Fibroblast of peridontal ligament (primary cell): ENCODE measurements at regions not wholly inside any gene's neighbourhood (a gene's known extent, or its start where the extent isn't known, plus 50 kb on each side); places are given as distances from the start of the nearest gene placed in this dataset.

Experiments used
- DNase-seq: peaks from one replicate; pipeline ENCODE4 v3.0.0-alpha.2; 2010; ENCODE audit errors: extremely low read depth

- no peak for DNase-seq
Observed at GRCh38 chr3:7793786-7794185, 707.8 kb upstream of the LMCD1 start.

- DNase-seq: no peak
Observed at GRCh38 chr3:7798276-7798675, 703.3 kb upstream of the LMCD1 start.

DNA sequence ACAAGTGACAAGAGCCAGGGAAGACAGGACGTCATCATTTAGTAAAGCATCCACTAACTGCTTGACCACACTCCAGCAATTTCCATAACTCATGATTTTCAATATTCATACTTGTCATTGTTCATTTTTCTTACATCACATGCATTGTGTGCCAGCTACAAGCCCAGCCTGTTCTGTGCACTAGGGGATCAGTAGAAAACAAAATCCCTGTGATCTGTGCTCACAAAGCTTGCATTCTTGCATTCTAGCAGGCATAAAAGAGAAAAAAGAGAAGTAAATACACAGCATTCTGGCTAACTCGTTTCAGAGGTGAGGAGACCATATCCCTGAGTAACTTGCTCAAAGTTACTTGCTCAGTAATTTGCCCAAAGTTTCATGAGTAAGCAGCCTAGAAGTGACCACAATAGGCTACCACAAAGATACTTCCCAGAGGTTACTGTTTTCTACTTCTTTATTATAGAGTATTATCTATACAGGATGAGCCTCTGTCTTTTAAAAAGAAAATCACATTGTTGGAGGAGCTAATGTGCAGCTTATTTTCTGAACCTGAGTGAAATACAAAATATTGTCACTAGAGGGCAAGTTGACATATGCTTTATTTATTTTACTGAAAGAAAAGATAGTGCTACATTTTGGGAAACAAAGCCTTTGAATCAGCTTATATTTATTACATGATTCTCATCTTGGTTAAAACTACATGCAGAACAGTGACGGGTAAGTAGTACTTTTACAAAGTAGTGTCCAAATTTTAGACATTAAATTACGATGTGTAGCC is 701.4 kb upstream of the LMCD1 start:
- DNase-seq: no peak

GRCh38 chr3:7812490-7812889 is 689.1 kb upstream of the LMCD1 start:
- no peak for DNase-seq

DNA sequence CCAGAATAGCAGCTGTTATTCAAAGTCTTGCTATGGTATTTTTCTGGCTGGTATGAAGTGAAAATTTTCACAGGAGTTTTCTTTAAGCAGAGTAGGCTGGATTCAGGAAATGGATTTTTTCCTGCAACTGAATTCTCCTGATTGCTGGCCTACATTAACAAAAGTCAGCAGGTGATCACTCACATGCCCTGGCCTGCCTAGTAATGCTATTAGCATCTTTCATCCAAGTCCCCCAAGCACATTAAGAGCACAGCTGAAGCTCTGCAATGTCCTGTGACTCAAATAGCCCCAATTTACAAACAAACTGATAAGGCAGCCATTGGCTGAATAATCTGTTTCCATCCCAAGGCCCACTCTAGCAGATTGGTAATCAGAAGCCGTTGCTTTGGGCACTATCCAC is 688.3 kb upstream of the LMCD1 start:
- no peak for DNase-seq

DNA sequence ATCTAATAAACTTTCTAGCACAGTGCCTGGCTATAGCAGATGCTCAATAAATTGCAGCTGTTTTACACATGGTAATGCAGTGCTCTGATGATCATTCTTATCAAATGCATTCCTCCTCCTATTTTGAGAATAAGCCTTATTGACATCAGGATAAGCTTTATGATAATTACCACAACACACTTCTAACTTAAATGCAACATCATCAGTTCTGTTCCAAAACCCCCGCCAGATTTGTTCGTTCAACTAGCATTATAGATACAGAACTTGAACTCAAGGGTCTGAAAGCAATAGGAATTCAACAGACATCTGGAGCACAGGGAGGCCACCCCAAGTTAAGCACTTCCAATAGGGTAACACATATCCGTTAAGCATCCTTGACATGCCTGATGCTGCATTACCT is 684.4 kb upstream of the LMCD1 start:
- no peak for DNase-seq

- DNase-seq: no peak
Observed at GRCh38 chr3:7820969-7821368, 680.7 kb upstream of the LMCD1 start.

DNA sequence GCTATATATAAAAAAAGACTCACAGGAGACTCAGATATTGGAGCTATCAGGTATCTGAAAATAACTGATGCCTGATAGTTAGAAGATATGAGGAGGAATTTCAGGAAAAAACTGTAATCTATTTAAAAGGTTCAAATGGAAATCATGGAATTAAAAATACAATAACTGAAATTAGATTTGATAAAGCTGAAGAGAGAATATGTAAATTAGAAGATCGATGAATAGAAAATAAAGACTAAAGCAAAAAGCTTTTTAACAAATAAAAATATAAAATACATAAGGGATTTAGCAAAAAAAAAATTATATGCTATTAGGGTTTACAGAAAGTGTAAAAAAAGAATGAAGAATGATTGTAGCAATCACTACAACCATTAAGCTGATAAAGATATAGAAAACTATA is 679.8 kb upstream of the LMCD1 start:
- no peak for DNase-seq

- DNase-seq: no peak
Observed at GRCh38 chr3:7841451-7841850, 660.2 kb upstream of the LMCD1 start.

- no peak for DNase-seq
Observed at GRCh38 chr3:7843441-7843840, 658.2 kb upstream of the LMCD1 start.

DNA sequence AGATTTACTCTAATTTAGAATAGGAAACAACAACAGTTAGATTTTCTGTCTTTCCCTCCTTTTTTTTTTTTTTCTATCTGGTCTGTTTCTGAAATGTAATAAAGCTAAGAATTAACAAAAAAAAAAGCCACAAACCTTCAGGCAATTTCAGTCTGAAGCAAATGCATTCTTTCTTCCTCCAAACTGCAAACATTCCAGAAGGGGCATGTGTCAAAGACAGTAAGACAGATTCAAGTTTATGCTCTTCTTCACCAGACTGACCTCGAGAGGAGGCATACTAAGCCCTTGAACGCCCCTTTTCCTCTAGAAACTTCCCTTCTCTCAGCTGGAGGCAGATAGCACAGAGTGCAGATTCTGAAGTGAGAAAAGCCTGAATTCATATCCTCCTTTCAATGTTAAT is 654.6 kb upstream of the LMCD1 start:
- DNase-seq: no peak

DNA sequence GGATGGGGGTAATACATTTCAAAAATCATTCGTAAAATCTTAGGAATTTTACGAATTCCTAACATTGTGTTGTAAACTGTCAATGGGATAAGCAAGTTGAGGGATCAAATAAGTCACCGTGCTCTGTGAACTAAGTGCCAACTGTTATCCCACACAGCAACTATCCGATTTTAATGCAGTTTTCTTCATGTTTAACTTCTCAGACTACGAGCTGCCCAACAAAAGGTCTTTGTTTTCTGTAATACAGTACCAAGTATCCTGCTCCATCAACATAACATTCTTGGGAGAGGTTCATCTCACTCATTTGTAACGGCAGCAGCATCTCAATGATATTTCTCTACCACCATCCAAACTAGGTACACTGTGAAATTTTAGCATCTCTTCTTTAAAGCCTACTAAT is 654.1 kb upstream of the LMCD1 start:
- DNase-seq: no peak

GRCh38 chr3:7854266-7854665 is 647.4 kb upstream of the LMCD1 start:
- DNase-seq: no peak

DNA sequence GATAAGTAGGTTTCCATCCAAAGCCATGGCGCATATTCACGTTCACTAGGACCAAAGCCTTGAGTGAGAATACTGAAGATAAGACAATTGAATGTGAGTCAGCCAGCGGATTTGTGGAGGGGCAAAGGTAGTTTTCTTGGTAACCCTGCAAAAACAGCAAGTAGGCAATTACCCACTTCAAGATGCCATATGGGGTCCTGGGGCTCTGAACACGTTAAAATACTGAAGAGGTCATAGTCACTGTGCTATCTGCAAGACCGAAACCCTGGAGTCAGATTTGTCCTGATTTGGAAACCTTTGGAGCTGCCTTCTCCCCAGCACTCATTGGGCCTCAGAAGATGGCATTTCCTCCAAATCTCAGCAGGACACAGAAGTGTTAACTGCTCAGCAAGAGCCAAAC is 646.9 kb upstream of the LMCD1 start:
- no peak for DNase-seq

- DNase-seq: no peak
Observed at GRCh38 chr3:7865611-7866010, 636.0 kb upstream of the LMCD1 start.

DNA sequence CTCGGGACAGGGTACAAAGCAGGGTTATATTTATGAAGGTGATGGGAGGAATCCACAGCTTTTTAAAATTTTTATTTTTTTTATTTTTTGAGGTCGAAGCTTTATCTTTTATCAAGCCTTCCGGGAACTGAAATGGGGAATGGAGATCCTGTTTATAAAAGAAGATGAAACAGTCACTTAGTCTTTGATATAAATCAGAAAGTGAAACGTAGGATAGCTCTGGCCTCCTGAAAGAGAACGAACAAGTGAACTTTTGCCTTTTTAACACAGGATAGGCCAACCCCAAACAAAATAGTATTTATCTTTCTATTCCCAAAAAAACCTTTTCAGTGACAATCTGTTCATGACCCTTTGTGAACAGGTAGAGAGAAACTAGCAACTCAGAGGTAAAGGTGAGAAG is 634.0 kb upstream of the LMCD1 start:
- DNase-seq: no peak

GRCh38 chr3:7871003-7871560 is 630.5 kb upstream of the LMCD1 start:
- DNase-seq: no peak

DNA sequence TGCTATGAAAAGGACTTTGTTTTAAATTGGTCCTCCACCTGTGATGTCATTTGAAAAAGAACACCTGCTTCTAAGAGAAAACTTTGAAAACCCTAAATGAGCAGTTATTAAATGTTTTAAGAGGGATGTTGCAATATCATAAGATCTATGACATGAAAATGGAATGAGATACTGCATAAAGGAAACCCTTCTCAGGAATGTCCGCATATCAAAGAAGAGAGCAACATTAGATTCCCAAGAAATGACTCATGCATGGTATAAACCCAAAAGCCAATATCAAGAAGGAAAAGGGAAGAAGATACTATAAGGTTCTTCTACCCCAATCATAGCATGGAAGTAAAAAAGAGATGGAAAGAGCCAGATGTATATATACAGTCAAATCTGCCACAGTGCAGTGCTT is 627.5 kb upstream of the LMCD1 start:
- no peak for DNase-seq

DNA sequence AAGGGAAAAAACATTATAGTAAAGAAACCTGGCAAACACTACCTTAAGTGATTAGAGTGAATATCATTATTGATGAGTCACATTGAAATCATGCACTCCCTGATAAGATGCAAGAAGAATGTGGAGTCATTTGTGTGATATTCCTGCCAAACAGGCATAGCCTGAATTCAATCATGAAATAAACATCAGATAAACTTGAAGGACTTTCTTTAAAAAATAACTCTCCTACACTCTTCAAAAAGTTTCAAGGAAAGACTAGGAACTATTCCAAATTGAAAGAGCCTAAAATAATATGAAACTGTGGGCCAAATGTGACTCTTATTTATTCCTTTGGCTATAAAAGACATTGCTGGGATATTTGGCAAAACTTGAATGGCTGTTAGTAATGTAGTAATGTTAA is 625.7 kb upstream of the LMCD1 start:
- no peak for DNase-seq

DNA sequence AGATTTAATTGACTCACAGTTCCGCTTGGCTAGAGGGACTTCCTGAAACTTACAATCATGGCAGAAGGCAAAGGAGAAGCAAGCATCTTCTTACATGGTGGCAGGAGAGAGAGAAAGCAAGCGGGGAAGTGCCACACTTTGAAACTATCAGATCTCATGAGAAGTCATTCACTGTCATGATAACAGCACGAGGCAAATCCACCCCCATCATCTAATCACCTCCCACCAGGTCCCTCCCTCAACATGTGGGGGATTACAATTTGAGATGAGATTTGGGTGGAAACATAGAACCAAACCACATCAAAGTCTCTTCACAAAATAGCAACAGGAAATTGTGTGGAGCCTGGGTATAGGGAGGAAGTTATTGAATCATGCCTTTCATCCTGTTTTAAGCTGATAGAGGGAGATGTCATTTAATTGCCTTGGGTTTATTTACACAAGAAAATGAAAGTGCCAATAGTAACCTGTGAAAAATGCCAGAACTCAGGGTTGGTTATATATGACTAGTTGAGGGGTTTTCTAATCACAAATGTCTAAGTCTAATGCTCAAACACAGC is 624.8 kb upstream of the LMCD1 start:
- DNase-seq: no peak

- no peak for DNase-seq
Observed at GRCh38 chr3:7877312-7877711, 624.3 kb upstream of the LMCD1 start.

DNA sequence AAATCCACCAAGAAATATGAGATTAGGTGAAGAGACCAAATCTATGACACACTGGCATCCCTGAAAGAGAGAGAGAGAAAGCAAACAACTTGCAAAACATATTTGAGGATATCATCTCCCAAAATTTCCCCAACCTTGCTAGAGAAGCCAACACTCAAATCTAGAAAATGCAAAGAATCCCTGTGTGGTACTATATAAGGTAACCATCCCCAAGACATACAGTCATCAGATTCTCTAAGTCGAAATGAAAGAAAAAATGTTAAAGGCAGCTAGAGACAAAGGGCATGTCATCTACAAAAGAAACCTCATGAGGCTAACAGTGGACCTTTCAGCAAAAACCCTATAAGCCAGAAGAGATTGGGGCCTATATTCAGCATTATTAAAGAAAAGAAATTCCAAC is 622.1 kb upstream of the LMCD1 start:
- no peak for DNase-seq

GRCh38 chr3:7881946-7882345 is 619.7 kb upstream of the LMCD1 start:
- DNase-seq: no peak

DNA sequence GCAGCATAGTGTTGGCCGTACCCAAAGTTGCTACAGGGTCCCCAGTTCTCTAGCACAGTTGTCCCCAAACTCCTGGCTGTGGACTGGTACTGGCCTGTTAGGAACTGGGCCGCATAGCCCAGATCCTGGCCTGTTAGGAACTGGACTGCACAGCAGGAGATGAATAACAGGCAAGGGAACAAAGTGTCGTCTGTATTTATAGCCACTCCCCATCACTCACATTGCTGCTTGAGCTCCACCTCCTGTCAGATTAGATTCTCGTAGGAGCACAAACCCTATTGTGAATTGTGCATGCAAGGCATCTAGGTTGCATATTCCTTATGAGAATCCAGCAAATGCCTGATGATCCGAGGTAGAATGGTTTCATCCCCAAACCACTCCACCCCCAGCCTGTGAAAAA is 604.0 kb upstream of the LMCD1 start:
- DNase-seq: no peak
